ENCODE measurements at regions not wholly inside any gene's neighbourhood (a gene's known extent, or its start where the extent isn't known, plus 50 kb on each side); places are given as distances from the start of the nearest gene placed in this dataset.

DNA sequence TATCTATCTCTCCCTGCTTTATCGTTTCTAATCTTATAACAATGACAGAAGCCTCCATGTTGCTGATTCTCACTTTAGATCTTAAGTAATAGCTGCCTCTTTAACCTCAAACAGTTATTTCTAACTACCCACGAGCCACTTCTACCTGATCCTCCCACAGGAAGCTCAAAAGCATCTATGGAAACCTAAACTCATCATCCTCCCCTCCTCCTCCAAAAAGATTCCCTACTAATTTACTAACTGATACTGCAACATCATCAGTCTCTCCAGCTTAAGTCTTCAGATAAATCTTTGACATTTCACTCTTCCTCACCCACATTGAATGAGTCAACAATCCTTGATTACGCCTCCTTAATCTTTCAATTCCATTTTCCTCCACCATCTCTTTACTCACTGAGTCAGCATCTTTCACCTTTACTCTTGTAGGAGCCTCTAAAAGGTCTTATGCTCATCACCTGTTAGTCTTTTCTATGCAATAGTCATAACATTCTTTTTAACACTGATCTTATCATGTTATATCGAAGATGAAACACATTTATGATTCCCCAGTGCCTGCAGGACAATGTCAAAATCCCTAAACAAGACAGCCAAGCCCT lies 526.7 kb upstream of the CDH4 start:
- DNase-seq, result no peak

DNA sequence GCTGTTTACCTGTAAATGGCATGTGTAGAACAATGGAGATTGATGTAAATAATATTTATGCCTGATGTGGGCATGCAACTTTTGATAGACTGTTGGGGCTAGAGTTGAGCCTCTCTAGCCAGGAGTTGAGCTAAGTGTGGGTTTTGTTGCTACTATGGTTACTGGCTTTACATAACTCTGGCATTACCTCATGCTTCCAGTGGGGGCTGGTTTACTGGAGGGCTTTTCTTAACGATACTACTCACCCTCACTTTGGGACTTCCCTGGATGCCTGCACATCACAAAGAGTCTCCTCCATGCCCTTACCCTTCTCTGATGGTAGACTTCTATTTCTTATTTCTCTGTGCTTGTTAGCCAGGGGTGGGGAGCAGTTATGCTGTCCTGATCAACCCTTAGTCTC lies 524.6 kb upstream of the CDH4 start:
- DNase-seq, result no peak

DNA sequence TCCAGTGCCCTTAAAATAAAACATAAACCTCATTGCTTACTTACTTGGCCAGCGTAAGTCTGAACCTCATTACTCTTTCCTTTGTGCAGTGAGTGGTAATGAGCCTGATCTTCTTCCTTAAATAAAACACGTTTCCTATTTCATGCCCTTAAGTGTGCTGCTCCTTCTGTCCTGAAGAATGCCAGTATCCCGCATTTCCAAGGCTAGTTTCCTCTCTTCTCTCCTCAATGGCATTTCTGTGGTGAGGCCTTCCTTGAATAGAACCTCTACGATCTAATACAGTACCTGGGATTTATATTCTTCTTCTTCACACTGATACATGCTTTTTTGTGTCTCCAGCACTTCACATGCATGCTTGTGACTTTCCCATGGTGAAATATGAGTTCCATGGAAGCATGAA lies 523.4 kb upstream of the CDH4 start:
- DNase-seq, result no peak

DNA sequence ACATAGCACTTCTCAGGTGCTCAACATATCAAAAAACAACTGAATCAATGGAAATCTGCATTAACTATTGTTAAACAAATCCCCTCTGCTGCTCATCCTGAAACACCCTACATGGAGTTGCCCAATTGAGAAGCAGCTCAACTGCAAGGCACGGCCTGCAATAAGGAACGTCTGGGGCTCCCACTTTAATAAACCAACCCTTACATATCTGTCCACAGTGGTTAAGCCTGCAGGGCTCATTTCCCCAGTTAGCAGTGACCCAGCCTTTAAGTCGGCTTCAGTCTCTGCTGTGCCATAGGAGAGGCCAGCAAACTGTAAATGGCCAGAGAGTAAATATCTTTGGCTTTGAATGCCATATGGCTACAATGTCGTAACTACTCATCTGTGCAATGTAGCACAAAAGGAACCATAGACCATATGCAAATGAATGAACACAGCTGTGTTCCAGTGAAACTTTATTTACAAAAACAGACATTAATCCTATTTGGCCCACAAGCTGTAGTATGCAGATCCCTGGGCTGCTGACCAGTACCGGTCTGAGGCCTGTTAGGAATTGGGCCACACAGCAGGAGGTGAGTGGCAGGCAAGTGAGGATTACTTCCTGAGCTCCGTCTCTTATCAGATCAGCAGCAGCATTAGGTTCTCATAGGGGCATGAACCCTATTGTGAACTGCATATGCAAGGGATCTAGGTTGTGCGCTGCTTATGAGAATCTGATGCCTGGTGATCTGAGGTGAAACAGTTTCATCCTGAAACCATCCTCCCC lies 522.7 kb upstream of the CDH4 start:
- DNase-seq, result no peak

DNA sequence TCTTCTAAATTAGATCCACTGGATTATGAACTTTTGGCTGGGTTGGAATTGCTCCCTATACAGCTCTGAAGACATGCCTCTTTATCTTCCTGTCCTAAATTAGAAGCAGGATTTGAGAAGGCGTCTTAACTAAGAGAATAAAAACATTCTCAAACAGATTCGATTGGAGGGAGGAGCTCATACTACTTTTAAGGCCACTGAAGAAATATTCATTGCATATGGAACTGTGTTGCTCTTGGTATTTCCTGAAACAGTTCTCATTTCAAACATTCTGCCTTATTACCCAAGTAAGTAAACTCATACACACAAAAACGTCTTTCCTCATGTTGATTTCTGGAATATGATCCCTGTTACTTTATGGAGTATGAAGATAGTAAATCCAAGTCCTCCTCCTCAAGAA lies 519.7 kb upstream of the CDH4 start:
- DNase-seq, result no peak

DNA sequence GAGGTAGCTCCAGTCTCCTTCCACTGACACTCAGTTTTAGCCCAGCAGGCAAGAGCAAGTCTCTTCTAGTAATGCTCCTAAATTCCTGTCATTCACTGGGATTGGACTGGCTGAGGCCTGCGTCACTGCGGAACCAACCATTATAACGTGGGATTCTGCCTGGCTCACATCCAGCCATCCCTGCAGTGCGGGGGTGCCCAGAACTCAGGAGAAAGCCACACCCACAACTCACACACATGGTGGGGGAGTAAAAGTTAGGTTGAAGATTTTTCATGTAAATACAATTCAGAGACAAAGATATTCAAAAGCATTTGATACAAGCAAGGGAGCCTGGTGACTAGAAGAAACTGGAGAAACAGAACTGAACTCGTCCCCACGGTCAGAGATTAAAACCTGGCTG lies 504.0 kb upstream of the CDH4 start:
- DNase-seq, result no peak

DNA sequence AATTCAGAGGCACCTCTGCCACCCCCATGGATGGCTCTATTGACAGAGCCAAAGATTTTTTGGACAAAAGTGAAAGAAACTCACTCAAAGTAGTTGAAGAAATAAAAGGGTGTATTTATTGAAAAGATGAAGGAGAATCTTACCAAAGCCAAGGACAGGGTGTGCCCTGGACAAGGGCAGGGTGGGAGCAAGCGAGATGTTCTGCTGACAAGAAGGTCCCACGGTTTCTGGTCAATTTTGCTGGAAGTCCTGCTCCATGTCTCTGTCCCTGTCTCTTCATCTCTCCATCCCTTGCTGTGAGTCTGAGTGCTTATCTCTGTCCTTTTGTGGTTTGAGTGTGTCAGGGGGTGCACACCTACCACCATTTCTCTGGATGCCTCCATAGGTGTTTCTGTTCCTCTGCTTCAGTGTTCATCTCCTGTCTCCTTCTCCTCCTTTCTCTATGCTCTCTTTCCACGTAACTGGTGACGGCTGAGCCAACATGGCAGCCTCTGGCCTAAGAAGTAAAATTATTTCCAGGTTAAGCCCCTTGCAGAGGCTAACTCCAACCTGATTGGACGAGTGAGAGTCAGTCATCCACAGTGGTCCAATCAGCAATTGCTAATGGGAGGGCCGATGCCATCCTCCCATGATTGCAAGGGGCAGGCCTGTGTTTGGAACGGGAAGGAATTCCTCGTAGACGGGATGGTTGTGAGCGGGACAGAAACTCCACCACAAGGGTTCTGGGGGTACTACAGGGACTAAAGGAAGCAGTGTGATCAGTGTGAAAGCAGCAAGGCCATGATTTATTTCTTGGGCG lies 502.1 kb upstream of the CDH4 start:
- DNase-seq, result no peak

DNA sequence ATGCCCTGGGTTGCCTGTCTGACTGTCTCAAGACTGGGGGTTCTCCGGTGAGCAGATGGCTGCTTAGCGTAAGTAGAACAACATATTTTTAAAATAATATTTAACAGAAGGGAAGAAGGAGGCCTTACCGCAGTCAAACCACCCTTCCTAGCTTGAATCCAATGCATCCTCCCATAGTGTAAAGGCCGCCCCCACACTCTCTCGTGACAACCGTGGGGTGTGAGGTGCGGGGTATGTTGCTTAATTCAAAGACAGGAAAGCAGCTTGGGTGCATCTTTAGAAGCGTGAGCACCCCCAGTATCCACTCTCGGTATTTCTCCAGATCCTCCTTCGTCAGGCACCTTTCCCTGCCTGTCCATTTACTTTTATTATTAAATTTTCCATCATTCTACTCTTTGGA lies 501.2 kb upstream of the CDH4 start:
- no peak for DNase-seq

DNA sequence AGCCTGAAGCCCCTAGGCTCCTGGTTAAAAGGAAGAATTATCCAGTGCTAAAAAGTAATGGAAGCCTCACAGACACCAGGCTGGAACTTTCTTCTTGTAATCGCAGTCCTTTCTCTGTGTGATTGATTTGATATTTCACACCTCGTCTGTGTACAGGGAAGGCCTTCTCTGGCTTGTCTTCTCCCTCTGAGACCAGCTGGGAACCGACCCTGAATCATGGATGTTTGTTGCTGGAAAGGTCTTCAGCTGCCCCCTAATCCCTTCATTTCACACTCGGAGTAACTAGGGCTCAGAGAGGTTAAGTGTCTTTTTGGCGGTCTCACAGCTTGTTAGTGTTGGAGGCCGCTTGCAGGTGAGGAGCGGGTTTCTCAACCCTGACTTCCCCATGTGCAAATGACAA lies 500.2 kb upstream of the CDH4 start:
- no peak for DNase-seq

DNA sequence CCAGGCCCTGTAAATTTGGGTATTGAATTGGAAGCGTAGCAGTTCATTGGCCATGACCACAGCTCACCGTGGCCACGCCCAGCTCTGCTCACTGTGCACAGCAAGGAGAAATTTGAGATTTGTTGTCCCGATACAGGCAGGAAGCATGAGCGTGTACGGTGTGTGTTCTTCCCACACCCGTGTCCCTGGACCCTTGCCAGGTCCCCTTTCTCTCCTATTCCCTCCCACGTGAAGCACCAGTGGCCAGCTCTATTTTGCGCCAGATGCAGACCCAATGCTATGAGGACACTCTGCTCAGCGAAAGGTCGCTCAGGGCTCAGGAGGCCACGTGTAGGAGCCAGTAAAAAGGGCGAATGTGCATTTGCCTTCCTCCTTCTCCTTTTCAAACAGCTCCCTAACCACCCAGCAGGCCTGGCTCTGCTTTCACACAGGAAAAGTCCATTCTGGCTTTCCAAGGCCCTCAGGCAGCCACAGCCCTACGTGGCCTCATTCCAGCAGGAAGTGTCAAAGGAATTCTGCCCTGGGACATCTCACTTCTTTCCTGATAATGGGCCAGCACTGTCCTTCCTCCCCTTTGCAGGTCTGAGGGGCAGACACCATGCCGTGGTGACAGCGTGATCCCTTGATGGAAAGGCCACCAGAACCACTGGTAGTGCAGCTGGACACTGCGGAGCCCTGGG lies 499.2 kb upstream of the CDH4 start:
- no peak for DNase-seq

DNA sequence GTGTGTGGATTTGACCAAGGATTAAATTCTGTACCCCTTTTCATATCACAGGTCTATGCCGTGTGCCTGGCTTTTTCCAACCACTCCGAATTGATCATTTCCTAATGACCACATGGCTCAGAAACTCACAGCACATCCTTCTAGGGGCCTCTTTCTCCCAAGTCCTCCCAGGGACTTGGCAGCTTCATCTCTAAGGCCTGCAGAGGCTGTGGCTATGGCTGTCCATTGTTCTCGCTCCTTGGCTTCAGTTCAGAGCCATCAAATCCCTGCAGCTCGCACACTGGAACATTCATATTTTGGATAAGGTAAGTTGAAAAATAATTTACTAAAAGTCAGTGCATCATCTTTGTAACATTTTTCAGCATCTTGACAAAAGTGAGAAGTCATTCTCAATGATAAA lies 497.2 kb upstream of the CDH4 start:
- DNase-seq, result no peak

DNA sequence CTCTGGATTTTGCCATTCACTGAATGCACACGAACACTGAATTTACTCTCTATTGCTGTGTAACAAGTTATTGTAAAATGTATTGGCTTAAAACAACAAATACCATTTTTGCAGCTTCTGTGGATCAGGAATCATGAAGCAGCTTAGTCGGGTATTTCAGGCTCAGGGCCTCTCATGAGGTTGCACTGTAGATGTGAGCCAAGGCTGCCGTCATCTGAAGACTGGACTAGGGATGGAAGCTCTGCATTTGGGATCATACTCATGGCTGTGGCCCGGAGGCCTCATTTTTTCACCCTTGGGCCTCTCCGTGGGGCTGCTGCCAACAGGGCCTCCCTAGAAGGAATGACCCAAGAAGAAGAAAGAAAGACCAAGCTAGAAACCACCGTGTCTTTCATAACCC lies 492.4 kb upstream of the CDH4 start:
- DNase-seq, result no peak

DNA sequence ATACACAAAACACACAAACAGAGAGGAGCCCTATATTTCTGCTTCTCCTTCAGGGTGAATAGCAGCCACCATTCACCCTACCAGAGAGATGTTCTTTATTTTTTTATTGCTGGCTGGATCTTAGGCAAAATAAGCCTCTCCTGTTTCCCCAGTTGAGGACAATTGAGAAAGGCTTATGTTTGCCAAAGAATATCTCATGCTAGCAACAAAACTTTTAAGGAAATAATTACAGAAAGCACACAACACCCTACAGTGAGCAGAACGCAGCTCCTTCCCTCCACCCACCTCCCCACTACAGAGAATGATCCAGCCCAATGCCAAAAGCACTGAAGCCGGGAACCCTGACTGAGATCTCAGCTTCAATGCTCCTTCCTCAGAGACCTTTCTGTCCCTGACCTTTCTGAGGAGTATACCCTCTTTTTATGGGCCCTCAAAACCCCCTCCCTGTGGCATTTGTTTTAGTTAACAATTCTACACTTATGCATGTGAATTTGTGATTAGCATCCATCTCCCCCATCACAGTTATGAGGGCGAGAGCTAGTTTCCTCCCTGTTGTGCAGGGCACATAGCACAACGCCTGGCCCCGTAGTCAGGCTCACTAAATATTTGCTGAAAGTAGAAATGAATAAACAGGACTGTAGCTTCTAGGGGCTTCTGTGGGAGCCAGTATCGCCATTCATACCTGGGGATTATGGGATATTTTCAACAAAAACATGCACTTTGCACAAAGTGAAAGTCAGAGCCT lies 491.6 kb upstream of the CDH4 start:
- no peak for DNase-seq

DNA sequence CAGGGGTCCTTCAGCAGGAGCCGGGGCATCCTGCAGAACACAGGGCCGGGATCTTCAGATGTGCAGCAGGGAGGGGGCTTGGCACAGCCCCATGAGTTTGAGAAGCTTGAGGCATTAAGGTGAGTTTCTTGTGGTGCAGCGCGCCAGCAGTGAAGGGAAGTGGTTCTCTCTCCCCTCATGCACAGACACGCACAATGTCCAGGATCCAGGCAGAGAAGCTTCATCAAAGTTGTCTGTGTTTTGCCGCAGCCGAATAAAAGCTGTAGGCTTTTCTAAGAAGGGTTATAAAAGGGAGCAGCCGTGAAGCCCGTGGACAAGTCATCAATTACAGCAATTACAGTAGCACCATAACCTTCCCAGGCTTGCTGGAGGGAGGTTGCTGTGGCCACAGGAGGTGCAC lies 491.0 kb upstream of the CDH4 start:
- DNase-seq, result no peak

DNA sequence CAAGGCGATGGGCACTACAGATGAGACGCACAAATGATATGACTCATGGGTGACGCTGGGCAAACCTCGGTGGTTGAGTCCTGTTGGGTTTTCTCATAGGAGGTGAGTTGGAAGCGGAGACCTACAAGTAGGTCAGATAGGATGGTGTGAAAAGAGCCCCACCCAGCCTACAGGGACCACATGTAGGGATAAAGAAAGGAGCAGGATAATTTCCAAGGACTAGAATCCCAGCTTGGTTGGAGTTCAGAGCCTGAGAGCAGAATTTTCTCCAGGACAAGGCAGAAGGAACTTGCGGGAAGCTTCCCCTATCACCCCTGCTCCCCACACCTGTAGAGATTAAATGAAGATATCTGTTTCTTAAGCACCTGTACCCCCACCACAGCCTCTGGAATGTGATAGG lies 489.7 kb upstream of the CDH4 start:
- DNase-seq, result no peak

DNA sequence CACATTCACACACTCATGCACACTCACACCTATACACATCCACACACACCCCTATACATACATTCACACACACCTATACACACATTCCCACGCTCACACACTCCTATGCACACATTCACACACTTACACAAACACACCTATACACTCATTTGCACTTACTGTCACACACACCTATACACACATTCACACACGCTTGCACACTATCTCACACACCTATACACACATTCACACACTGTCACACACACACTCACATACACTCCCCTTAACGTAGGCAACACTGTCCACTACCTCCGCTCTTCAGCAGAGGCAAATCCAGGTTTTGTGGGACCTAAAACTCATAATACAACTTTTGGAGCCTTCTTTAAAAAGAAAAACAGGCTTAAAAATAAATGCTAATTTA lies 487.7 kb upstream of the CDH4 start:
- DNase-seq, result no peak

DNA sequence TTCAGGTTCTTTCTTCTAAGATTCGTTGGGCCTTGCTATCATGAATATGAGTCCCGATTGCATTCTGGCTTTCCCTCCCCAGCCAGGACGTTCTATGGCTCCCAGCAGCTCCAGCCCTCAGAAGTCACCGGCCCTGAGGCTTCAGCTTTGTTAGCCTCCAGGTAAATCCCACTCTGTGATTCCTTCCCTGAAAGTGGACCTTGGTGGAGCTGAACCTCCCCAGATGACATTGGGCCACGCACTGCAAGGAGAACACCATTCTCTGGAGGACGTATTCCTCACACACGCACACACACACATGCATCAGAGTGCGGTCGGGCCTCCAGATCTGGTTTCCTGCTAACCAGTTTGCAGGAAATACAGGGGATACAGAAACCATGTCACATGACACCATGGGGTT lies 487.3 kb upstream of the CDH4 start:
- no peak for DNase-seq

DNA sequence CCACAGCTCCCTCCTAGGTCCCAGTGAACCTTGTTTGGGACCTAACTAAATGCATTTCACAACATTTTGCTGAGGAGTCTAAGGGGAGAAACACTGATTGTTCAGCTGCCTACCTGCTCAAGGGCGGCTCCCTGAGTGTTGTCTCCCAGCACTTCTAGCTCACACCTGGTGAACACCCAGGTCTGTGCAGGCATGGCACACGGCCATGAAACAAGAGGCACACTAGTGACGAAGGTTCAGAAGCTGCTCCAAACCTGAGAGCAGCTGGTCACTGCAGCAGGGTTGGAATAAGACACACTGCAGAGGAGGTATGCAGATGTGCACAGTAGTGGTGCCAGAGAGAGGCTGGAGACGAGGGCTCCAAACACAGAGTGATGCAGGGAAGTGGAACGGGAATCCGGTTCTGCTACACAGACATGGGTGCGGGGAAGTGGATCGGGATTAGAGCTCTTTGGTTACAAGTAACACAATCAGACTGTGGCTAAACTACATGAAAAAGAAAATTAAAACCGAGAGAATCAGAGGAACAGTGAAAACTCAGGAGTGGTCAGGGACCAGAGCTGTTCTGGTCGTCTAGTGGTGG lies 486.1 kb upstream of the CDH4 start:
- no peak for DNase-seq

DNA sequence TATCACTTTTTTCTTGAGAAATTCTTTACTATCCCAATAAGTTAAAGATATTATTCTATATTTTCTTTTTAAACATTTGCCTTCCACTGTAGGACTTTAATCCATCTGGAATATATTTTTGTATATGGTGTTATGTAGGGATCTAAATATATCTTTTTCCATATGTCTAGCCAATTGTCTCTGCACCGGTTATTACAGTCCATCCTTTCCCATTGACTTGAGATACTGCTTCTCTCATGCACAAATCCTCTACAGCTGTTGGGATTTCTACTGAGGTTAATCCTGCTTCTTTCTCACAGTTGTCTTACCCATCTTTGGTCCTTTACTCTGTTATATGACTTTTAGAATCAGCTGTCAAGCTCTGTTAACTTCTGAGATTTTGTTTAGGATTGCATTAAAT lies 483.8 kb upstream of the CDH4 start:
- DNase-seq, result no peak

DNA sequence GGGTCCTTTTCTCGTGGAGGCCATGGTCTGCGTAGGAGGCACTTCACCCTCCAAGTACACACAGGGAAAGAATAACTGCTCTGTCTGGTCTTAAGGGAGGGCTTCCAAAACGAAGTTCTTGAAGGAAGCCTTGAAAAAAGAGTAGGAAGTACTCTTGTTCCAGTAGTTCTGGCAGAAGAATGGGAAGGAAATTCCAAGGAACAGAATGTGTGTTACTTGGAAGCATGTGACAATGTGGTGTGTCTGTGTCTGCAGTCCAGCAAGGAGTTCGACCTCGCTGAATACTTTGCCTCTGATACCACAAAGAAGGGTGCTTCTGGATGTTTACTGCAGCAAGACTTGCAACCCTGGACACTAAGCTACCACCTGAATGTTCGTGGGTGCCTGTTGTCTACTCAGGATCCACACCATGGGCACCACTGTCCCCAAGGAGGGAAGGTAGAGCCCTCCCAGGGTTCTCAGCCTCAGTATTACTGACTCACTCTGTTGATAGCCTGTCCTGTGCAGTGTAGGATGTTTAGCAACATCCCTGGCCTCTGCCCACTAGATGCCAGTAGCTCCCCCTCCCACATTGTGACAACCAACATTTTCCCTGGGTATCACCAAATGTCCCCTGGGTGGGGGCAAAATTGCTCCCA lies 471.6 kb upstream of the CDH4 start:
- no peak for DNase-seq

DNA sequence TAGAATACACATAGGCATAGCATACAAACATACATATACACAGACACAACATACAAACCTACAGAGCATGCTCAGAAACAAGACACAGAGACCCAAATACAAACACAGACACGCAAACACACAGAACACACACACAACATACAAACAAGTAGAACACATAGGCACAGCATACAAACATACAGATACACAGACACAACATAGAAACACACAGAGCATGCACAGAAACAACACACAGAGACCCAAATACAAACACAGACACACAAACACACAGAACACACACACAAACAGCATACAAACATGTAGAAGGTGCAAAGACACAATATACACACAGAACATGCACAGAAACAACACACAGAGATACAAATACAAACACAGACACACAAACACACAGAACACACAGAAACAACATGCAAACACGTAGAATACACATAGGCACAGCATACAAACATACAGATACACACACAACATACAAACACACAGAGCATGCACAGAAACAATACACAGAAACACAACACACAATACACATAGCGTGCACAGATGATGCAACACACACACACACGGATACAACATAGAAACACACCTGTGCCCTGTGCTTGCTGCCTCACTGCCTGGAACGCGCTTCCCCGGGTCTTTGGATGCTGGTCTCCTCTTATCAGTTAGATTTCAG lies 469.0 kb upstream of the CDH4 start:
- no peak for DNase-seq
